ENCODE measurements at regions not wholly inside any gene's neighbourhood (a gene's known extent, or its start where the extent isn't known, plus 50 kb on each side); places are given as distances from the start of the nearest gene placed in this dataset.

GRCh38 chr1:186514367-186514766 lies 53.5 kb upstream of the PDC start:
- Histone ChIP-seq H3K4me1 (ENCODE audit: control insufficient read depth, insufficient read depth, low read length) (no peaks in the 10 kb centered on the region), H3K36me3 (ENCODE audit: insufficient read depth, low read length) (no peaks in the 10 kb centered on the region), H3K9ac (ENCODE audit: low read depth, low read length) (no peak overlapping the region), H3K4me3 (ENCODE audit: low read length) (no peak overlapping the region), H3K4me2 (ENCODE audit: low read length) (no peak overlapping the region), H3K27me3 (ENCODE audit: control insufficient read depth, insufficient read depth, low read length) (no peaks in the 10 kb centered on the region), H3K9me3 (replicated peaks; ENCODE audit: low read length) (no peaks in the 10 kb centered on the region)

GRCh38 chr1:186513526-186513925 lies 52.6 kb upstream of the PDC start:
- Histone ChIP-seq H3K4me2 (ENCODE audit: low read length) (no peak overlapping the region), H3K36me3 (ENCODE audit: insufficient read depth, low read length) (no peaks in the 10 kb centered on the region), H3K4me1 (ENCODE audit: control insufficient read depth, insufficient read depth, low read length) (no peaks in the 10 kb centered on the region), H3K9ac (ENCODE audit: low read depth, low read length) (no peak overlapping the region), H3K4me3 (ENCODE audit: low read length) (no peak overlapping the region), H3K9me3 (replicated peaks; ENCODE audit: low read length) (no peaks in the 10 kb centered on the region), H3K27me3 (ENCODE audit: control insufficient read depth, insufficient read depth, low read length) (no peaks in the 10 kb centered on the region)

DNA sequence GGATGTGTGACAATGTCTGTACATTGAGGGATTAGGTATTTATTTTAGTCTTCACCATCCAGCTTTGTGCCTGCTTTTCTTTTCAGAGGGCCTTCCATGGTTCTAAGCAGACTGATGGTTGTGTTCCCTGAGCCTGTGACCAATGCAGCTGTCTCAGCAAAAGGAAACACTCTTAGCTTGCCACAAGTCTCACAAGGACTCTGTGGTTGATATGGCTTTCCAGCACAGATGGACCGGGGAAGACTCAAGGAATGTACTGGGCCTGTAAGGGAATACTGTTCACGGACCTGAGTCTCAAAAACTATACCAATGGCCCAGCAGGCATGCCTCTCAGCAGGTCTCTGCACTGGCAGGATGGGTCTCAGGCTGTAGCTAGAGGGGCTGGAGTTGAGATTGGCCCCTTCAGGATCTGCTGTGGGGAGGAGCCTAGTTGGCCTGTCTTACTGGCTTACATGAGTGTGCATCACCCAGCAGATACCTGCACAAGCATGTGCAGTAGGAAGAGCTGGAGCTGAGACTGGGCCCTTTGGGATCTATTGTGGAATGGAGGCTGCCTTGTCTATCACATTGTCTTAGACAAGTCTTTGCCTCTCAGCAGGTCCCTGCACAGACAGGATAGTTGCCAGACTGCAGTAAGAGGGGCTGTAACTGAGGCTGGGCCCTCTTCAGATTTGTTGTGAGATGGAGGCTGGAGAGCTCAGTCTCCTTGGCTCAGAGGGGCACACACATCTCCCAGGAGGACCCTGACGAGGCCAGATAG lies 52.0 kb upstream of the PDC start:
- no peak overlapping the region for H3K9ac ChIP-seq (ENCODE audit: low read depth, low read length)
- H3K9me3 ChIP-seq (replicated peaks; ENCODE audit: low read length), result no peaks in the 10 kb centered on the region
- H3K4me3 ChIP-seq (ENCODE audit: low read length), result no peak overlapping the region
- no peaks in the 10 kb centered on the region for H3K27me3 ChIP-seq (ENCODE audit: control insufficient read depth, insufficient read depth, low read length)
- no peaks in the 10 kb centered on the region for H3K4me1 ChIP-seq (ENCODE audit: control insufficient read depth, insufficient read depth, low read length)
- no peaks in the 10 kb centered on the region for H3K36me3 ChIP-seq (ENCODE audit: insufficient read depth, low read length)
- H3K4me2 ChIP-seq (ENCODE audit: low read length), result no peak overlapping the region

DNA sequence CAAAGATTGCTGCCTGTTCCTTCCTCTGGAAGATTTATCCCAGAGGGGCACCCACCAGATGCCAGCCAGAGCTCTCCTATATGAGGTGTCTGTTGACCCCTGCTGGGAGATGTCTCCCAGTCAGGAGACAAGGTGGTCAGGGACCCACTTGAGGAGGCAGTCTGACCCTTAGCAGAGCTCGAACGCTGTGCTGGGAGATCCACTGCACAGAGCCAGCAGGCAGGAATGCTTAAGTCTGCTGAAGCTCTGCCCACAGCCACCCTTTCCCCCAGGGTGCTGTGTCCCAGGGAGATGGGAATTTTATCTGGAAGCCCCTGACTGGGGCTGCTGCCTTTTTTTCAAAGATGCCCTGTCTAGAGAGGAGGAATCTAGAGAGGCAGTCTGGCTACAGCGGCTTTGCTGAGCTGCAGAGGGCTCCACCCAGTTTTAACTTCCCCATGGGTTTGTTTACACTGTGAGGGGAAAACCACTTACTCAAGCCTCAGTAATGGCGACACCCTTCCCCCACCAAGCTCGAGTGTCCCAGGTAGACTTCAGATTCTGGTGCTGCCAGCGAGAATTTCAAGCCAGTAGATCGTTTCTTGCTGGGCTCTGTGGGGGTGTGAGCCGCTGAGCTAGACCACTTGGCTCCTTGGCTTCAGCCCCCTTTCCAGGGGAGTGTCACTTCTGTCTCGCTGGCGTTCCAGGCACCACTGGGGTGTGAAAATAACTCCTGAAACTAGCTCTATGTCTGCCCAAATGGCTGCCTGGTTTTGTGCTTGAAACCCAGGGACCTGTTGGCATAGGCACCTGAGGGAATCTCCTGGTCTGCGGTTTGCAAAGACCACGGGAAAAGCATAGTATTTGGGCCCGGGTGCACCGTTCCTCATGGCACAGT lies 51.1 kb upstream of the PDC start:
- Histone ChIP-seq H3K4me1 (ENCODE audit: control insufficient read depth, insufficient read depth, low read length) (no peaks in the 10 kb centered on the region), H3K4me3 (ENCODE audit: low read length) (no peak overlapping the region), H3K27me3 (ENCODE audit: control insufficient read depth, insufficient read depth, low read length) (no peaks in the 10 kb centered on the region), H3K9ac (ENCODE audit: low read depth, low read length) (no peak overlapping the region), H3K36me3 (ENCODE audit: insufficient read depth, low read length) (no peaks in the 10 kb centered on the region), H3K4me2 (ENCODE audit: low read length) (no peak overlapping the region), H3K9me3 (replicated peaks; ENCODE audit: low read length) (no peaks in the 10 kb centered on the region)

Data from skeletal muscle satellite cell (primary cell).